ENCODE measurements at regions not wholly inside any gene's neighbourhood (a gene's known extent, or its start where the extent isn't known, plus 50 kb on each side); places are given as distances from the start of the nearest gene placed in this dataset.

DNA sequence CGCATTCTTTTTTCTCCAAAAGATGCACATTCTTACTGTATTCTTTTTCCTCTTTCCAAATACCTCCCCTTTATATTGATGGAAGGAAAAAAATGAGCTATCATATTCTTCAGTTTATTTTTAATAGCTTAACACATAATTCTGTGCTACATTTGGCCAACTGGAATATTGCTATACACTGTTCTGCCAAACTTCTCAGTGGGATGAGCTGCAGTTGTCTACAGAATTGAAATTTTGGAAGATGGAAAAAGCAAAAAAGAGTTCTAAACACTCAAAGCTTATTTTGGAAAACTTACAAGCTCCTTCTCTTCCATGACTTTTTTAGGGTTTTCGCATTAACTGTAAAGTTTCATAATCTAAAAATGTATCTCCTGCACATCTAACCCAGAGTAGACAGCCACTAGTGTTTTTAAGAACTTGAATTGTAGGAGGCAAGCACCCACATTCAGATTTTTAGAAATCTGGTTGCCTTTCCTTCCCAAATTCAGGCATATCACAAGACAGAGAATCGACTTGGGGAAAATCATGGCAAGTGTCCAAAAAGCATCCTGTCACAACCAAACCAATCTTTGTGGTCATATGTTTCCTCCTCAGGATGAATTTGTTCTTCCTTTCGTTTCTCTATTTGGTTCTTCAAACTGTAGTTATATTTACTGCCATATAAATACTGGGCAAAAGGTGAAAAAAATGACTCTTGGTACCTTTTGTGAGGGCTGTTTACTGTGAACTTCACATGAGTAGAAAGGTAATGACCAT, 111.4 kb upstream of the FRY start:
- no peaks in the 10 kb centered on the region for H3K36me3 Mint-ChIP-seq
- DNase-seq (ENCODE audit: extremely low spot score, unreplicated experiment), result no peak
- H3K27me3 Mint-ChIP-seq, result no peaks in the 10 kb centered on the region
- H3K4me3 Mint-ChIP-seq, result no peak overlapping the region
- H3K27ac Mint-ChIP-seq, result no peak overlapping the region
- TF ChIP-seq, protein P1, sequence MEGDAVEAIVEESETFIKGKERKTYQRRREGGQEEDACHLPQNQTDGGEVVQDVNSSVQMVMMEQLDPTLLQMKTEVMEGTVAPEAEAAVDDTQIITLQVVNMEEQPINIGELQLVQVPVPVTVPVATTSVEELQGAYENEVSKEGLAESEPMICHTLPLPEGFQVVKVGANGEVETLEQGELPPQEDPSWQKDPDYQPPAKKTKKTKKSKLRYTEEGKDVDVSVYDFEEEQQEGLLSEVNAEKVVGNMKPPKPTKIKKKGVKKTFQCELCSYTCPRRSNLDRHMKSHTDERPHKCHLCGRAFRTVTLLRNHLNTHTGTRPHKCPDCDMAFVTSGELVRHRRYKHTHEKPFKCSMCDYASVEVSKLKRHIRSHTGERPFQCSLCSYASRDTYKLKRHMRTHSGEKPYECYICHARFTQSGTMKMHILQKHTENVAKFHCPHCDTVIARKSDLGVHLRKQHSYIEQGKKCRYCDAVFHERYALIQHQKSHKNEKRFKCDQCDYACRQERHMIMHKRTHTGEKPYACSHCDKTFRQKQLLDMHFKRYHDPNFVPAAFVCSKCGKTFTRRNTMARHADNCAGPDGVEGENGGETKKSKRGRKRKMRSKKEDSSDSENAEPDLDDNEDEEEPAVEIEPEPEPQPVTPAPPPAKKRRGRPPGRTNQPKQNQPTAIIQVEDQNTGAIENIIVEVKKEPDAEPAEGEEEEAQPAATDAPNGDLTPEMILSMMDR (conservative IDR thresholded peaks at IDR 0.05), result no peak
- no peaks in the 10 kb centered on the region for H3K9me3 Mint-ChIP-seq
- peaks cover 9% of the 10 kb centered on the region for H3K4me1 Mint-ChIP-seq (ENCODE audit: unreplicated experiment)

DNA sequence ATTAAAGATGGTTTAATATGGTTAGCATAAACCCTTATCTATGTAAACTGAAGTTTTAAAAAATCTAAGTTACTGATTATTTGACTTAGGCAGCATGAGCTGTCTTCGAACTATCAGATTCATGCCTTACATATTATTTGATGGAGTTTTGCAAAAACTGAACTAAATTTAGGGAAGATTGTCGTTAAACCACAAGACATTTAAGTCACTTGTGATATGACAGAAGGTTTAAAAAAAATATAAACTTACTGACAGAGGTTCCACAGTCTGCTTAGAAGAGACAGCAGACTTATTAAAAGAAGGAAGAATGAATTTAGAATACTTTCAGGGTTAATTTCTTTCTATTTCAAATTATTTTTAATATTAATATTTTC, 110.9 kb upstream of the FRY start:
- H3K27me3 Mint-ChIP-seq, result no peaks in the 10 kb centered on the region
- no peaks in the 10 kb centered on the region for H3K36me3 Mint-ChIP-seq
- peaks cover 4% of the 10 kb centered on the region for H3K4me1 Mint-ChIP-seq (ENCODE audit: unreplicated experiment)
- H3K4me3 Mint-ChIP-seq, result no peak overlapping the region
- no peaks in the 10 kb centered on the region for H3K9me3 Mint-ChIP-seq
- H3K27ac Mint-ChIP-seq, result no peak overlapping the region
- no peak for DNase-seq (ENCODE audit: extremely low spot score, unreplicated experiment)
- TF ChIP-seq, protein P1 (conservative IDR thresholded peaks at IDR 0.05), result no peak

DNA sequence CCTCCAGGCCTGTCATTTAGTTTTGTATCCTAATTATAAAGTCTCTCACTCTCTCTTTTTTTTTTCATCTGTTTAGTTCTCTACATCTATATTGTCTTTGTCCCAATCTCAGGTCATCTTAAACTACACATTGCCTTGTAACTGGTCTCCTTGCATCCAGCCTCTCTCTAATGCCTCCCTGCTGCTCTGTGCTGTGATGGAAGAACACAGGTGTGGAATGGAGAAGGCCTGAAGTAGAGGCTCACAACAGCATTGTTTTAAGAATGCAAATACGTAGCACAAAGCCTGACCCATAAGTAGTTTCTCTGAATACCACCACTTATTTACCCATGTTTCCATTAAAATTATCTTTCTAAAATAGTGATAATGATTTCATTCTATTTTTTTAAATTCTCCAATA, 108.8 kb upstream of the FRY start:
- H3K9me3 Mint-ChIP-seq, result no peaks in the 10 kb centered on the region
- H3K4me3 Mint-ChIP-seq, result no peak overlapping the region
- no peaks in the 10 kb centered on the region for H3K27me3 Mint-ChIP-seq
- TF ChIP-seq, protein P1 (conservative IDR thresholded peaks at IDR 0.05), result no peak
- H3K4me1 Mint-ChIP-seq (ENCODE audit: unreplicated experiment), result peaks cover 5% of the 10 kb centered on the region
- H3K27ac Mint-ChIP-seq, result no peak overlapping the region
- no peak for DNase-seq (ENCODE audit: extremely low spot score, unreplicated experiment)
- no peaks in the 10 kb centered on the region for H3K36me3 Mint-ChIP-seq

DNA sequence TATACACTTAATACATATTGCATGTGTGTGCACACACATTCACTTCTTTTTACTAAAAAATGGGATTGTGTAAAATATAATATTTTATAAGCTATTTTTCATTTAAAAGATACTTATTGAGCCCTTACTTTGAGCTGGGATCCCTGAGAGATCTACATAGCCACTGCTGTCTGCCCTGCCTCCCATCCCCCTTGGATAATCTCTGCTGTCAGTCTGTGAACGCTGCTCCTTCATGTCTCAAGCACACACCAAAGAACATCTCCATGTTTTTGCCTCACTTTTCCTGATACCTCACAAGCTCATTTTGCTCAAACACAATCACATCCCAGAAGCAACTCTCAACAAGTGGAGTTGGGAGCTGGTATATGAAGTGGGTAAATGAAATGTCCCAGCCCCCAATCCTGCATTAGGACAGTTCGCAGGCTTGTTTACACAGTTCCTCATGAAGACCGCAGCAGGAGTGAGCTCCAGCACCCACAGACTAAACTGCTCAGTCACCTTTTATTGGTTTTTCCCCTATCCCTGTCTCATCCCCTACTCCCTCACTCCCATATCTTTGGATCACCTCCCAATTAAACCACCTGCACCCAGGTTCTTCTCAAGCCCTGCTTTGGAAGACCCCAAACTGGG, 108.3 kb upstream of the FRY start:
- Mint-ChIP-seq H3K4me1 (ENCODE audit: unreplicated experiment) (peaks cover 8% of the 10 kb centered on the region), H3K9me3 (no peaks in the 10 kb centered on the region), H3K4me3 (no peak overlapping the region), H3K36me3 (no peaks in the 10 kb centered on the region), H3K27ac (no peak overlapping the region), H3K27me3 (no peaks in the 10 kb centered on the region)
- TF ChIP-seq, protein P1 (conservative IDR thresholded peaks at IDR 0.05), result no peak
- DNase-seq (ENCODE audit: extremely low spot score, unreplicated experiment), result no peak

DNA sequence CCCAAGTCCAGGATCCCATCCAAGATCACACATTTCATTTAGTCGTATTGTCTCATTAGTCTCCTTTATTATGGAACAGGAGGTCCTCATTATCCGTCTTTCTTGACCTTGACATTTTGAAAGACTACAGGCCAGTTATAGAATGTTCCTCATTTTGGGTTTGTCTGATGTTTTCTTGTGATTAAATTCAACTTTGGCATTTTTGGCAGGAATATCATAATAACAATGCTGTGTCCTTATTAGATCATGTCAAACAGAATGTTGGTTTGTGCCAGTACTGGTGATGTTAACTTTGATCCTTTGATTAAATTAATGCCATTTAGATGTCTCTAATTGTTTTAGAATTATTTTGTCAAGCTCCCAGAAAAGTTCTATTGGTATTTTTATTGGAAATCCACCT, 106.5 kb upstream of the FRY start:
- TF ChIP-seq, protein P1 (conservative IDR thresholded peaks at IDR 0.05), result no peak
- H3K27ac Mint-ChIP-seq, result no peak overlapping the region
- no peak for DNase-seq (ENCODE audit: extremely low spot score, unreplicated experiment)
- no peaks in the 10 kb centered on the region for H3K36me3 Mint-ChIP-seq
- H3K4me3 Mint-ChIP-seq, result no peak overlapping the region
- H3K27me3 Mint-ChIP-seq, result no peaks in the 10 kb centered on the region
- peaks cover 8% of the 10 kb centered on the region for H3K4me1 Mint-ChIP-seq (ENCODE audit: unreplicated experiment)
- no peaks in the 10 kb centered on the region for H3K9me3 Mint-ChIP-seq
